ENCODE measurements at regions not wholly inside any gene's neighbourhood (a gene's known extent, or its start where the extent isn't known, plus 50 kb on each side); places are given as distances from the start of the nearest gene placed in this dataset.

DNA sequence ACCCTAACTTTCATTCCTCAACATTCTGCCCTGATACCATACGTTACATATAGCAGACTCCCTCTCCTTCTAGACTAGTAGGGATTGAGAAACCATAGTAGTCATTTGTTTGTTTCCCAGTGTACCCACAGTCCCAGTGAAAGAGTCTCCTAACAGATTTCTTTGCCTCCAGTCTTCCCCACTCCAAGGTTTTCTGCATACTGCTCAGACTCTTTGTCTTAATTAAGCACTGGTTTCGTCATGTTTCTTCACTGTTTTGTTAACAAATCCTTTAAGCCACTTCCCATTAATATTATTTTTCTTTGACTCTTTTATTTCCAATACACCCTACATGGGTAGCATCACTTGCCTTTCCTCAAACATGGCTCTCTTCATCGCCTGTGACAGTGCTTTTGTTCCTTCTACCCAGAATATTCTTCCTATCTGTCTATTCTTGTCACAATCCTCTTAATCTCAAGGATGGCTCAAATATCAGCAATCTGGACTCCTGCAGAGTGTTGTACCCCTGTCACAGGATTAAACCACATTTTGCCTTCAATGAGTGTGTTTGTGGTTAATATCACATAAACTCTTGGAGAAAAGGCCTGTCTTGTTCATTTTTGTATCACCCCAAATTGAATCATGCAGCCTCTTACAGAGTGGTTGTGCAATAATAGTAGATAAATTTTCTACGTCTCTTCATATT is 92.7 kb upstream of the KLF12 start:
- TF ChIP-seq, protein P1, sequence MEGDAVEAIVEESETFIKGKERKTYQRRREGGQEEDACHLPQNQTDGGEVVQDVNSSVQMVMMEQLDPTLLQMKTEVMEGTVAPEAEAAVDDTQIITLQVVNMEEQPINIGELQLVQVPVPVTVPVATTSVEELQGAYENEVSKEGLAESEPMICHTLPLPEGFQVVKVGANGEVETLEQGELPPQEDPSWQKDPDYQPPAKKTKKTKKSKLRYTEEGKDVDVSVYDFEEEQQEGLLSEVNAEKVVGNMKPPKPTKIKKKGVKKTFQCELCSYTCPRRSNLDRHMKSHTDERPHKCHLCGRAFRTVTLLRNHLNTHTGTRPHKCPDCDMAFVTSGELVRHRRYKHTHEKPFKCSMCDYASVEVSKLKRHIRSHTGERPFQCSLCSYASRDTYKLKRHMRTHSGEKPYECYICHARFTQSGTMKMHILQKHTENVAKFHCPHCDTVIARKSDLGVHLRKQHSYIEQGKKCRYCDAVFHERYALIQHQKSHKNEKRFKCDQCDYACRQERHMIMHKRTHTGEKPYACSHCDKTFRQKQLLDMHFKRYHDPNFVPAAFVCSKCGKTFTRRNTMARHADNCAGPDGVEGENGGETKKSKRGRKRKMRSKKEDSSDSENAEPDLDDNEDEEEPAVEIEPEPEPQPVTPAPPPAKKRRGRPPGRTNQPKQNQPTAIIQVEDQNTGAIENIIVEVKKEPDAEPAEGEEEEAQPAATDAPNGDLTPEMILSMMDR (IDR thresholded peaks at IDR 0.05), result no peak
- TF ChIP-seq POLR2A (IDR thresholded peaks at IDR 0.05), result no peak
